WI38 (cell line): ENCODE measurements at regions not wholly inside any gene's neighbourhood (a gene's known extent, or its start where the extent isn't known, plus 50 kb on each side); places are given as distances from the start of the nearest gene placed in this dataset.

Experiments
- H3K4me3 ChIP-seq: 2 replicates; pipeline ENCODE4 v1.5.1; 2011; ENCODE audit warnings: low read depth, mild to moderate bottlenecking, control low read depth, low read length
- TF ChIP-seq, protein P1 (sequence below): IDR thresholded peaks from 2 replicates; pipeline ENCODE4 v1.5.1; 2012; ENCODE audit warnings: low read depth, mild to moderate bottlenecking, control low read depth, low read length

DNA sequence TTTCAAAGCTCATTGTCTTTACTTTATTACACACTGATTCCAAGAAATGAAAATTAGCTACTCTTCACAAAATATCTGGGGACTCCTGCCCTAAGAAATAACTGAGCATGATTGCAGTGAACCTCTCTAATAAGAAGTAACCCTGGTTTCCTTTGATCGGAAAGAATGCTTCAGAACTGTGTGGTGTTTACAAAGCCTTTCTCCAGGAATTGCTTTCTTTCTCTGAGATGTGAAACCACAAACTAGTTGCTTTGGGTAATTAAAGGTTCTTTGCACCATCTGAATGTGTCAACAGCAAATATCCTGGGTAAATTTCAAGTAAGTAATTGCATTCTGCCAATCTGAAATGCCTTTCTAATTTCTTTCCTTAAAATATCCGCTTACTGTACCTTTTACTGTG, 292.9 kb upstream of the SLIT2 start:
- no peak overlapping the region for H3K4me3 ChIP-seq
- TF ChIP-seq, protein P1, sequence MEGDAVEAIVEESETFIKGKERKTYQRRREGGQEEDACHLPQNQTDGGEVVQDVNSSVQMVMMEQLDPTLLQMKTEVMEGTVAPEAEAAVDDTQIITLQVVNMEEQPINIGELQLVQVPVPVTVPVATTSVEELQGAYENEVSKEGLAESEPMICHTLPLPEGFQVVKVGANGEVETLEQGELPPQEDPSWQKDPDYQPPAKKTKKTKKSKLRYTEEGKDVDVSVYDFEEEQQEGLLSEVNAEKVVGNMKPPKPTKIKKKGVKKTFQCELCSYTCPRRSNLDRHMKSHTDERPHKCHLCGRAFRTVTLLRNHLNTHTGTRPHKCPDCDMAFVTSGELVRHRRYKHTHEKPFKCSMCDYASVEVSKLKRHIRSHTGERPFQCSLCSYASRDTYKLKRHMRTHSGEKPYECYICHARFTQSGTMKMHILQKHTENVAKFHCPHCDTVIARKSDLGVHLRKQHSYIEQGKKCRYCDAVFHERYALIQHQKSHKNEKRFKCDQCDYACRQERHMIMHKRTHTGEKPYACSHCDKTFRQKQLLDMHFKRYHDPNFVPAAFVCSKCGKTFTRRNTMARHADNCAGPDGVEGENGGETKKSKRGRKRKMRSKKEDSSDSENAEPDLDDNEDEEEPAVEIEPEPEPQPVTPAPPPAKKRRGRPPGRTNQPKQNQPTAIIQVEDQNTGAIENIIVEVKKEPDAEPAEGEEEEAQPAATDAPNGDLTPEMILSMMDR = no peak

DNA sequence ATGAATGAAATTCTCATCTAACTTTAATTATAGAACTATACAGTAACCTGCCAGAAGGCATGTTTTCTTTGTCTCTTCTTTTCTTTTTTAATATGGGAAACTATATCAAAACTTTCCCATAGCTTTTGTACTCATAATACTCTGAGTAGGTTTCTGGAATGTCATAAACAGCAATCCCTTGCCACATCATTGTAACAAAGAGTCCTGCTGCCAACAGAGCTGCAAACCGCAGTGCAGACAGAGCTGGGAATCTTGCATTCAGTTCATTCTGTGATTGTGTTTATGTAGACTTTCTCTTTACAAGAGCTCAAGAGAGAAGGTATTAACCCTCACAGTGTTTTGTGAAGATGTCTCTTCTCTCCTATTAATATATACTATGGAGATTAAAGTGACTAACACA, 304.4 kb upstream of the SLIT2 start:
- TF ChIP-seq, protein P1 = no peak
- H3K4me3 ChIP-seq = no peak overlapping the region

DNA sequence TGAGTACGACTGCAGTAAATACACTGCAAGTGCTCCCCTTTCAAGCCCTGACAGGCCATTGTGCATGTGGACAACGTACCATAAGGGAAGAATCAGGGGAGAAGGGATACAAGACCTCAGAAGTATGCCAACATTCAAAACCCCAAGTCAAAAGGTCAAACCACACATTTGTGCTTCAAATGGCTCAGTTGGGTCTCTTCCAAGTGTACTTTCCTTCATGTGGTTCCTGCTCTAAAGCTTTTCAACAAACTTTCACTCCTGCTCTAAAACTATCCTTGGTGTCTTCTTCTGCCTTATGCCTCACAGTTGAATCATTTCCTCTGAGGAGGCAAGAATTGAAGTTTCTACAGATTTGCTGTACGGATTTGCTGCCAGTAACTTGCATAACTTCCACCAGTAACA, 305.7 kb upstream of the SLIT2 start:
- no peak overlapping the region for H3K4me3 ChIP-seq
- TF ChIP-seq, protein P1 = no peak

DNA sequence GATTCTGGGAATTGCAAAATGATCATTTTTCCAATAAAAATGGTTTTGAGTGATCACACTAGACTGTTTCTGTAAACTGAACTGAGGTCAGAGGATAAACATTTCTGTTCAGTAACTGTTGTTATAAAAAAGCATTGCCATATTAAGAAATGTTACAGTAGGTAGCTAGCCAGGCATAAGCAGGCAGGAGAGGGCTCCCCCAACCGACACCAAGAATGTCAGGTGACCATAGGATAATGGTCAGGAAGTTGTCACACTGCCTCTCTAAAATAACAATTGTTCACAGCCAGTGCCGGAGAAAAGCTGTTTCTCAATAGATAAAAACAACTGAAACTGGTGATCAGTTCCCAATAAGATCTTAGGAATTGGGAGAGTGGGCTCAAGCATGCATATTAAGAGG, 306.2 kb upstream of the SLIT2 start:
- TF ChIP-seq, protein P1 = no peak
- H3K4me3 ChIP-seq = no peak overlapping the region

DNA sequence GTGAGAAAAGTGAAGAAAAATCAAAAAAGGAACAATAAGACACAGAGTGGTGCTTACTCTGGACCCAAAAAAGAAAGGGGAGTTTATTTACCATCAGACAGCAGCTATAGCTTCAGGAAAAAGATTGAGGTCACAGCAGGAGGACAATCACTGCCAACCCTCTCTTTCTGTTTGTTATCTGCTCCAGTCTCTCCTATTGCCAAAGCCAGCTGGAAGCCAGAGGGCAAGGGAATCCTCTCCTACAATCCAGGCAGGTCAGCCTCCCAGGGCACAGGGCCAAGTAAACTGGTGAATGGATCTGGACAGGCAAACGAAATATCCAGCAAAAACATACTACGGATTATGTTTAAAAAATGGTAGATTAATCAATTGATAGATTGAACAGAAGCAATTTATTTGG, 306.9 kb upstream of the SLIT2 start:
- TF ChIP-seq, protein P1 = no peak

DNA sequence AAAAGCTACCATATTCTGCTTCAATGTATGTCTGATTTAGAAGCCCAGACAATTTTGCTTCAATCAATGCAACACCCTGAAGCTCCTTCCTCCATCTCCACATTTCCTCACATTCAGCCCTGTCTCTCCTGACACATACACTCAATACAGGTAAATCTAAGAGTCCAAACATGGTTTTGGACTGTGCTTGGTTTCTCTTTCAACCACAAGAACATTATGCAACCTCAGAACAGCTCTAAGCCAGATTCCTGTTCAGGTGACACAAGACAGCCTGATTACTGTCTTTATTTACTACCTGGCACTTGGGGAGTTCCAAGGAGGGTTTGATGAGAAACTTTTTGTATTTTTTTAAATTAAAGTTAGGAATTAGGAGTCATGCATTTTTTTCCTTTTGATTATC, 307.5 kb upstream of the SLIT2 start:
- TF ChIP-seq, protein P1 = no peak
- no peak overlapping the region for H3K4me3 ChIP-seq

More for the DNA sequence above, 306.9 kb upstream of the SLIT2 start:
- H3K4me3 ChIP-seq = no peak overlapping the region

DNA sequence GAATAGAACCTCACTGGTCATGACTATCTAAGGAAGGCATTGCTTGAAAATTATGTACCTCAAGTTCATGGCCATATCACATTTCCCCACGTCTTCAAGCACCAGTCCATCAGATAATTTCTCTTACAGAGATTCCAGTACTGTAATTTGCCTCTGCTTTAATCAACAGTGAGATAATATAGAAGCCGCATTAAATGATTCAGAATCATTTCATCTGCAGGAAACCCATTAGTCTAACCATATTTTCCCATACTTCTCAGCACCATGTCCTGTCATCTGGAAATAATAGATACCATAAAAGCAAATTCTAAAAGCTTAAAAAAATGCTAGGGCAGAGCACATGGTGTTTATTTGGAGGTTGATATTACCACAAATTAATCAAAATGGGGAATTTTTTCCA, 310.3 kb upstream of the SLIT2 start:
- H3K4me3 ChIP-seq = no peak overlapping the region
- TF ChIP-seq, protein P1 = no peak
